GM13977 (cell line): ENCODE measurements at regions not wholly inside any gene's neighbourhood (a gene's known extent, or its start where the extent isn't known, plus 50 kb on each side); places are given as distances from the start of the nearest gene placed in this dataset.

ENCODE experiments used
- DNase-seq: peaks from one replicate; pipeline ENCODE4 v3.0.0; 2012; ENCODE audit warnings: low spot score
- in situ Hi-C: fragments of 300-500 bp; cut with MboI; formaldehyde crosslinking; loops from one replicate; pipeline ENCODE4 v1.12.0; 2022; ENCODE audit warnings: low sequenced_read_pairs, low pct_unique_long_range_greater_than_20kb, mixed read lengths, inconsistent platforms; ENCODE audit not compliant: unreplicated experiment
- TF ChIP-seq, protein P1 (sequence below): IDR thresholded peaks from 2 replicates; pipeline ENCODE4 v1.5.1; 2012; ENCODE audit warnings: mild to moderate bottlenecking, control low read depth; ENCODE audit not compliant: insufficient read depth; ENCODE audit errors: extremely low read depth, missing control alignments

GRCh38 chr18:65403534-65403933, 347.3 kb upstream of the CDH7 start:
- in situ Hi-C loops: no loop called here
- TF ChIP-seq, protein P1, sequence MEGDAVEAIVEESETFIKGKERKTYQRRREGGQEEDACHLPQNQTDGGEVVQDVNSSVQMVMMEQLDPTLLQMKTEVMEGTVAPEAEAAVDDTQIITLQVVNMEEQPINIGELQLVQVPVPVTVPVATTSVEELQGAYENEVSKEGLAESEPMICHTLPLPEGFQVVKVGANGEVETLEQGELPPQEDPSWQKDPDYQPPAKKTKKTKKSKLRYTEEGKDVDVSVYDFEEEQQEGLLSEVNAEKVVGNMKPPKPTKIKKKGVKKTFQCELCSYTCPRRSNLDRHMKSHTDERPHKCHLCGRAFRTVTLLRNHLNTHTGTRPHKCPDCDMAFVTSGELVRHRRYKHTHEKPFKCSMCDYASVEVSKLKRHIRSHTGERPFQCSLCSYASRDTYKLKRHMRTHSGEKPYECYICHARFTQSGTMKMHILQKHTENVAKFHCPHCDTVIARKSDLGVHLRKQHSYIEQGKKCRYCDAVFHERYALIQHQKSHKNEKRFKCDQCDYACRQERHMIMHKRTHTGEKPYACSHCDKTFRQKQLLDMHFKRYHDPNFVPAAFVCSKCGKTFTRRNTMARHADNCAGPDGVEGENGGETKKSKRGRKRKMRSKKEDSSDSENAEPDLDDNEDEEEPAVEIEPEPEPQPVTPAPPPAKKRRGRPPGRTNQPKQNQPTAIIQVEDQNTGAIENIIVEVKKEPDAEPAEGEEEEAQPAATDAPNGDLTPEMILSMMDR: no peak
- DNase-seq: no peak

GRCh38 chr18:65399091-65399490, 351.7 kb upstream of the CDH7 start:
- DNase-seq: no peak
- in situ Hi-C loops: no loop called here
- TF ChIP-seq, protein P1: no peak

DNA sequence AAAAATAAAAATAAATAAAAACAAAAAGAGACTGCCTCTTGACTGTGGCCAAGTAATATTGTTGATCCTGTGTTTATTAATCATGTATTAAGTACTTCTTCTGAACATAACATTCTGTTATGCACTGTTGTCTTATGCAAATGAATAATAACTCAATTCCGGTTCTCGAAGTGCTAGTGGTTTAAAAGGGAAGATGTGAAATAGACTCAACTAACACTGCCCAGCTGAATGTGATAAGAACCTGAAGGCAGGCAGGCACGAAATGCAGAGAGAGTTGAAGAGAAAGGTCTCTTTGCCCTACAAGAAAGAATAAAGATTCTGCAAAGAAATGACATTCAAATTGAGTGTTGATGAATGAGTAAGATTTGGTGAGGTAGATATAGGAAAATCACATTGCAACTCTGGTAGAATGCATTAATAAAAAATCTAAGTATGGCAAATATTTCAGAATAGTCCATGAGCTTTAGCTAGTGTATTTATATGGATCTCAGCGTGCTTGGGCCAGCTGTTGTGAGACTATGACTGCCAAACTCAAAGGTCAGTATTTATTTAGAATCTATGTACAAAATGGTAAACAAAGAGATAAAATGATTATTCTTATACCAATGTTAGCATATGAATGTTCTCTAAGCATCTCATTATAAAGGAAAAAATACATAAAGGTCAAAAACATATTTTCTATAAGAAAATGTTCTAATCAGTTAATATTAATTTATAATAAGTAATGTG, 352.3 kb upstream of the CDH7 start:
- TF ChIP-seq, protein P1: no peak
- no peak for DNase-seq
- in situ Hi-C loops: no loop called here

- no peak for DNase-seq
- in situ Hi-C loops: no loop called here
- TF ChIP-seq, protein P1: no peak
These were observed 369.8 kb upstream of the CDH7 start for GRCh38 chr18:65380986-65381385.

GRCh38 chr18:65380571-65380970, 370.2 kb upstream of the CDH7 start:
- in situ Hi-C loops: no loop called here
- DNase-seq: no peak
- TF ChIP-seq, protein P1: no peak

DNA sequence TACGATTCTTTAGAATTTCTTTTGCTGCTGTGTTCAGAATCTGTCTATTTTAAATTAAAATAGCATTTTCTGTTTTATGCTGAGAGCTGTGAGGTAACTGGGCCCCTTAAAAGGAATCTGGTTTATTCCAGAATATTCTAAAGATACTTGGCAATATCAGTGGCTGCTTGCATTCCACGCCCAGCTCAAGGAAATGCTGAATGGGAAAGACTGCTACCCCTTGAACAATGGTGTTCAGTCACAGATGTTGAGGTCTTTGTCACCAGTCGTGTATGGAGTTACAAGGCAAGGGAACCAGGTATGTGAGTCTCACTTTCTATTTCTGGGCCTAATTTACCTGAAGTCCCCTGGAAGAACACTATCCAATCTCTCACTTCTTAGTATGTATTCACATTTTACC, 377.9 kb upstream of the CDH7 start:
- DNase-seq: no peak
- in situ Hi-C loops: no loop called here
- TF ChIP-seq, protein P1: no peak
